D721Med (cell line): ENCODE measurements at regions not wholly inside any gene's neighbourhood (a gene's known extent, or its start where the extent isn't known, plus 50 kb on each side); places are given as distances from the start of the nearest gene placed in this dataset.

Source experiments
- DNase-seq: peaks from one replicate; pipeline ENCODE4 v3.0.0; 2011; ENCODE audit warnings: low spot score; ENCODE audit not compliant: insufficient read length
- FAIRE-seq: peaks from 2 replicates; lab custom pipeline; 2011; peaks lifted over from hg19 to GRCh38; lab: Jason Lieb, UNC
- TF ChIP-seq, protein P1 (sequence below): IDR thresholded peaks from 2 replicates; pipeline ENCODE4 v1.5.1; 2012; ENCODE audit warnings: mild to moderate bottlenecking, control low read depth; ENCODE audit not compliant: insufficient read depth; ENCODE audit errors: missing control alignments

DNA sequence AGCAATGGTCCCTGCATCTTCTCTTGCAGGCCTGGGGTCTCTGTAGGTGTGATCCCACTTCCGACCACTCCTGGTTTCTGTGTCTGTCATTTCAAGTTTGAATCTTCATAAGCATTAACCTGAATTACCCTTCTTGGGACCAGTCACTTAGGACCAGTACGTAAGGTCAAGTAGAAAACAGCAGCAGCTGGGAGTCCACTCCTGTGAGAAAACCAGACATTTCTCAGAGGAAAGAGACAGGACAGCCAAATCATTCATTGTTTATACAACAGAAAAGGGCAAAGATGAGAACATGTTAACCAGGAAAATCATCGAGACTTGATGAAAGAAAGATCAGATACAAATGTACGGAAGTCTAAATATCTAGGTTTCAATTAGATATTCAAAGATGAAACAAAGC is 163.0 kb downstream of the MREG start:
- DNase-seq (no peak), FAIRE-seq (no peak)
- TF ChIP-seq, protein P1, sequence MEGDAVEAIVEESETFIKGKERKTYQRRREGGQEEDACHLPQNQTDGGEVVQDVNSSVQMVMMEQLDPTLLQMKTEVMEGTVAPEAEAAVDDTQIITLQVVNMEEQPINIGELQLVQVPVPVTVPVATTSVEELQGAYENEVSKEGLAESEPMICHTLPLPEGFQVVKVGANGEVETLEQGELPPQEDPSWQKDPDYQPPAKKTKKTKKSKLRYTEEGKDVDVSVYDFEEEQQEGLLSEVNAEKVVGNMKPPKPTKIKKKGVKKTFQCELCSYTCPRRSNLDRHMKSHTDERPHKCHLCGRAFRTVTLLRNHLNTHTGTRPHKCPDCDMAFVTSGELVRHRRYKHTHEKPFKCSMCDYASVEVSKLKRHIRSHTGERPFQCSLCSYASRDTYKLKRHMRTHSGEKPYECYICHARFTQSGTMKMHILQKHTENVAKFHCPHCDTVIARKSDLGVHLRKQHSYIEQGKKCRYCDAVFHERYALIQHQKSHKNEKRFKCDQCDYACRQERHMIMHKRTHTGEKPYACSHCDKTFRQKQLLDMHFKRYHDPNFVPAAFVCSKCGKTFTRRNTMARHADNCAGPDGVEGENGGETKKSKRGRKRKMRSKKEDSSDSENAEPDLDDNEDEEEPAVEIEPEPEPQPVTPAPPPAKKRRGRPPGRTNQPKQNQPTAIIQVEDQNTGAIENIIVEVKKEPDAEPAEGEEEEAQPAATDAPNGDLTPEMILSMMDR = no peak

DNA sequence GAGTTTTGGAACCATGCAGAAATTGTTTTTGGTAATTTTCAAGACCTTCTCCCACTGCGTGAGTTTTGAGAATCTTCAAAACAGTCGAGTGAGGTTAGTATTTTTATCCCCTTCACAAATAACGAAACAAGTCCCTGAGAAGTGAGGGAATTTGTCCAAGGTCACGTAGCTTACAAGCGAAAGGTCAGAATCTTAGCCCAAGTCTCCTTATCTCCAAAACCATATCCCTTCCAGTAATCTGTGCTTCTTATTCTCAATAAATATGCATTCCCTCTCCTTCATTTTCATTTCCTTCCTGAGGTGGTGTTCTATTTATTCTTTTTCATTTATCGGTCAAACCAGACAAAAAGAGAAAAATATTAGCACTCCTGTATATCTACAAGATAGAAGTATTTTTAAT is 163.6 kb downstream of the MREG start:
- no peak for FAIRE-seq
- DNase-seq = no peak
- TF ChIP-seq, protein P1 = no peak

DNA sequence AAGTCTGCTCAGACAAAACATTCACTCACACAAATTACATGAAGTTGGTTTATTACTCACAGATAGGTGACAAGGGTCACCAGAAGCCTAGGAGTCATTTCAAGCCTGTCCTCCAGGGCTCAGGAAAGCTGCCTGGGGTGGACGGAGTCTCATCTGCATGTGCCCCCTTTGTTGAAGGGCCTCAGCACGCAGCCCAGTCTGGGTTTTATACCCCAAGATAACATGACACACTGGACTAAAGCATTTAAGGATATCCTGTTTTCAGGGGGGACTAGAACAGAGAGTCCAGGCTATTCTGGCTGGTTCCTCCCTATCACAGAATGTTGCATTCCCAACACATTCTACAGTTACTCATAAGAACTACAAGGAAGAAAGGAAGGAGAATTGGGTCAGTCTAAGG is 164.7 kb downstream of the MREG start:
- no peak for FAIRE-seq
- no peak for DNase-seq
- TF ChIP-seq, protein P1 = no peak

DNA sequence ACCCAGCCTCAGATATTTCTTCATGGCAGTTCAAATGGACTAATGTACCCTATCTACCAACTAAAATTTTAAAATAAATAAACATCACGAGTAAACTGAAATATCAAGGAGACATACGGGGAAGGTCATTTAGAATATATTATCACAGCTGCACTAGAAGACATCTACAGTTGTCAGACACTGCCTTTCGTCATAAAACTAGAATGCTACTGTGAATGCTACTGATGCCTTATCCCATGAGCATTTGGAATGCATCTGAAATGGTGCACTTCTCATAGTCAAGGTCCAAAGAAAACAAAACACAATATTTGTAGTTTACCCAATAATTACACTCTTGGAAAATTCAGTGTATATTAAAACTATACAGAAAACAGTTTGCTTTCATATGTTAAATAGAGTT is 165.2 kb downstream of the MREG start:
- TF ChIP-seq, protein P1 = no peak
- FAIRE-seq (no peak), DNase-seq (no peak)

DNA sequence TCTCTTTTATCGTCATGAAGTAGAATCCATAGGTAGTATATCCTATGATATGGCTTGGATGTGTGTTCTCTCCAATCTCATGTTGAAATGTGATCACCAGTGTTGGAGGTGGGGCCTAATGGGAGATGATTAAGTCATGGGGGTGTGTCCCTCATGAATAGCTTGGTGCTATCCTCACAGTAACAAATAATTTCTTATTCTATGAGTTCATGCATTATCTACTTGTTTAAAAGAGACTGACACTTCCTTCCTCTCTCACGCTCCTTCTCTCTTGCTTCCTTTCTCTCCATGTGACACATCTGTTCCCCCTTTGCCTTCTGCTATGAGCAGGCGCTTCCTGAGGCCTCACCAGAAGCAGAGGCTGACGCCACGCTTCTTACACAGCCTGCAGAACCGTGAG is 165.6 kb downstream of the MREG start:
- FAIRE-seq = no peak

DNA sequence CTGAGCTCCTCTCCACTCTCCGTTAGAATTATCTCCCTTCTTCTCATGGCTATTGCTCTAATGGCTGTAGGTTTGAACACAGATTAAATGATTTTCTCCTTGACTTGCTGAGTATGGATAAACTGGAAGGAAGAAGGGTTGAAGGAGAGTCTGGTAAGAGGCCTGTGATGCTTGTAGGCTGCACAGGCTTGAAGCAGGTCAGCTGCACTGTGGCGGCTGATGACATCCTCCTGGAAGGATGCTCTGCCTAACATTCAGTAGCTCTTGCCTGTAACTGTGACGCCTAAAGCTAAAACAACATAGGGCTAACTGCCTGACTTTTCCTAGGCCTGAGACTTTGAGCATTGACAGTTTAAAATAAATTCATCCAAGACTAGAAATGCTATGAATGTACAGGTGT is 166.3 kb downstream of the MREG start:
- TF ChIP-seq, protein P1 = no peak
- DNase-seq (no peak), FAIRE-seq (no peak)

More for the DNA sequence above, 165.6 kb downstream of the MREG start:
- no peak for DNase-seq
- TF ChIP-seq, protein P1 = no peak

DNA sequence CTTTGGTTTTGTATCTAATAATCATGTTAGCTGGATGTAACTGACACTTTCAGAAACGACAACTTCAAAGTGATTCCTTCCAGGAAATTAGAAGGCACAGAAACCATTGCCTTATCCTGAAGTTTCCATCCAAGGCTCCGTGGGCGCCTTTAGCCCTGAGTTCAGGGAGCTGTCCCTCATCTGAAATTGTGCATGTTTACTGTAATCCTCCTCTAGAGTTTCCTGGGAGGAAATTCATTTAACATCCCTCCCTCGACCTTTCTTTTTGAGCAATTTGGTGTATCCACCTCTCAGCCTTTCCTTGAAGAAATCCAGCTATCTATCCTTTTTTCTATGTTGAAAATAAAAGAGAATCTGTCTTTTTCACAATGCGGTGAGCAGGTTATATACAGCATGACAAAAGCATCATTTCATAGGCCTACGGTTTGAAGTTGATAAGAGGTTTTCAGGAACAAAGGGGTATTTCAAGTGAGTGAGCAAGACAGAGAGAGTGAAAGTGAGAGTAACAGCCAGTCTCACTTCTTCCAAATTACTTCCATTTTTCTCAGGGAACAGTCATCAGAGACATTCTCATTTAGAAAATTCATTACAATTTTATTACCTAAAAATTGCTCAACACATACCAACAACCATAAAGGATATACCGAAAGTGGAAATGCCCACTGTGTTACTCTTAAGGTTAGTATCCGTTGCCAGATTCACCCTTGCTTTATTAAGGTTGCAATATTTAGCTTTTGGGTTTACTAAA is 167.3 kb downstream of the MREG start:
- no peak for DNase-seq
- FAIRE-seq = no peak
- TF ChIP-seq, protein P1 = no peak
